Transverse colon (tissue), 3 donors: ENCODE measurements at regions not wholly inside any gene's neighbourhood (a gene's known extent, or its start where the extent isn't known, plus 50 kb on each side); places are given as distances from the start of the nearest gene placed in this dataset.

Experiments
- EP300 ChIP-seq: sonication (generic); formaldehyde crosslinking; IDR thresholded peaks from one replicate; pipeline ENCODE4 v1.6.1; 2017; ENCODE audit warnings: antibody characterized with exemption, low read depth
- POLR2A ChIP-seq: fragments of 450-650 bp; IDR thresholded peaks from one replicate; pipeline ENCODE4 v1.6.1; 2016; ENCODE audit warnings: antibody characterized with exemption, mild to moderate bottlenecking, moderate library complexity
- TF ChIP-seq, protein P1 (sequence below), 5 experiments: fragments of 200-600 bp in 3 of 5; fragments of 450-650 bp in 2 of 5; sonication (generic) in 3 of 5; IDR thresholded peaks; 1 replicate in 2 of 5; 2 replicates in 3 of 5; pipeline ENCODE4 v1.5.1; 2016 to 2017; ENCODE audit warnings: antibody characterized with exemption in 5 of 5, inconsistent platforms in 3 of 5, mild to moderate bottlenecking in 2 of 5, moderate library complexity in 1 of 5

DNA sequence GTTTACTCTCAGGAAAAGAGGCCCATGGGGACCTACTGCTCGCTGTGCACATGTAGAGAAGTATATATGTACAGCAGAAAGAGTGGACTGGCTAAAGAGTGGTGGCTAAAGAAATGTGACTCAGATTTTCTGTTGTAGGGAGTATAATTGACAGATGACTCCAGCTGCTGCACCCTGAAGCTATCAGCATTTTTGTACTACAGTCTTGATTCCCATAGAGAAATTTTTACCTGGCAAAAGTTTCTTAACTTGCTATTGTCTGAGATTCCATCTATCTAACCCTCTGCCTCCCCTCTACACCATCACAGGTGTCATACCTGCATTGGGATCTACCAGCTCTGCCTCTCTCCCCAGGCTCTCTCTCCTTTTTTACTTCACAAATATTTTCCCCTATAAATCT is 296.0 kb upstream of the KYNU start:
- TF ChIP-seq EP300 (no peak), POLR2A (no peak)
- TF ChIP-seq, protein P1, sequence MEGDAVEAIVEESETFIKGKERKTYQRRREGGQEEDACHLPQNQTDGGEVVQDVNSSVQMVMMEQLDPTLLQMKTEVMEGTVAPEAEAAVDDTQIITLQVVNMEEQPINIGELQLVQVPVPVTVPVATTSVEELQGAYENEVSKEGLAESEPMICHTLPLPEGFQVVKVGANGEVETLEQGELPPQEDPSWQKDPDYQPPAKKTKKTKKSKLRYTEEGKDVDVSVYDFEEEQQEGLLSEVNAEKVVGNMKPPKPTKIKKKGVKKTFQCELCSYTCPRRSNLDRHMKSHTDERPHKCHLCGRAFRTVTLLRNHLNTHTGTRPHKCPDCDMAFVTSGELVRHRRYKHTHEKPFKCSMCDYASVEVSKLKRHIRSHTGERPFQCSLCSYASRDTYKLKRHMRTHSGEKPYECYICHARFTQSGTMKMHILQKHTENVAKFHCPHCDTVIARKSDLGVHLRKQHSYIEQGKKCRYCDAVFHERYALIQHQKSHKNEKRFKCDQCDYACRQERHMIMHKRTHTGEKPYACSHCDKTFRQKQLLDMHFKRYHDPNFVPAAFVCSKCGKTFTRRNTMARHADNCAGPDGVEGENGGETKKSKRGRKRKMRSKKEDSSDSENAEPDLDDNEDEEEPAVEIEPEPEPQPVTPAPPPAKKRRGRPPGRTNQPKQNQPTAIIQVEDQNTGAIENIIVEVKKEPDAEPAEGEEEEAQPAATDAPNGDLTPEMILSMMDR (IDR thresholded peaks at IDR 0.05) = no peak
